GM12878 (cell line): ENCODE measurements at regions not wholly inside any gene's neighbourhood (a gene's known extent, or its start where the extent isn't known, plus 50 kb on each side); places are given as distances from the start of the nearest gene placed in this dataset.

Source experiments
- ATAC-seq: fragments of 200-7000 bp; cut with Tn5 transposase; 3 replicates; pipeline ENCODE4 v1.9.1; 2020; ENCODE audit warnings: mild to moderate bottlenecking, moderate library complexity
- BruUV-seq: library from RNA; stranded (reverse); fragments of 400-500 nt; replicated peaks from 2 replicates; lab custom pipeline; 2021; lab: Mats Ljungman, UMichigan
- CTCF ChIA-PET: fragments of 300-600 bp; sonication (Branson Sonifier 250); formaldehyde crosslinking; extraction: SDS; loops from one replicate; lab custom pipeline; 2021; ENCODE audit warnings: inconsistent platforms; lab: Yijun Ruan, JAX
- POLR2A ChIA-PET: fragments of 350-600 bp; formaldehyde crosslinking; extraction: SDS; loops from one replicate; lab custom pipeline; 2021; ENCODE audit warnings: inconsistent platforms; lab: Charles Lee
- RAD21 ChIA-PET: fragments of 300-600 bp; sonication (Branson Sonifier 250); formaldehyde crosslinking; loops from one replicate; lab custom pipeline; 2023; ENCODE audit warnings: antibody characterized with exemption; ENCODE audit not compliant: unreplicated experiment; lab: Charles Lee
- SMC1A ChIA-PET: fragments of 300-600 bp; sonication (Branson Sonifier 250); formaldehyde crosslinking; loops from one replicate; lab custom pipeline; 2023; ENCODE audit not compliant: unreplicated experiment, uncharacterized antibody; lab: Charles Lee
- DNase-seq: peaks from one replicate; pipeline ENCODE4 v3.0.0-alpha.2; 2011; ENCODE audit warnings: low read depth, low spot score
- FAIRE-seq: peaks from 3 replicates; lab custom pipeline; 2011; peaks lifted over from hg19 to GRCh38; lab: Jason Lieb, UNC
- H2AFZ ChIP-seq: 2 replicates; pipeline ENCODE4 v1.6.0; 2011; ENCODE audit warnings: low read depth, low read length, control low read depth; ENCODE audit not compliant: control insufficient read depth
- H3K27ac ChIP-seq: 2 replicates; pipeline ENCODE4 v1.5.1; 2011; ENCODE audit warnings: control low read depth; ENCODE audit not compliant: control insufficient read depth, insufficient read depth
- H3K27me3 ChIP-seq, 2 experiments: replicated peaks in 1 of 2; 2 replicates each; pipeline versions ENCODE4 v1.6.0 to v1.6.1; 2011; ENCODE audit warnings: low read length in 1 of 2; ENCODE audit not compliant: control insufficient read depth in 2 of 2, insufficient read depth in 2 of 2
- H3K36me3 ChIP-seq, 2 experiments: 2 replicates each; pipeline ENCODE4 v1.5.1; 2011; ENCODE audit warnings: low read length in 1 of 2; ENCODE audit not compliant: control insufficient read depth in 2 of 2, insufficient read depth in 2 of 2
- H3K4me1 ChIP-seq: 2 replicates; pipeline ENCODE4 v1.6.1; 2011; ENCODE audit warnings: mild to moderate bottlenecking, low read length, moderate library complexity, mixed read lengths; ENCODE audit not compliant: control insufficient read depth, insufficient read depth
- H3K4me2 ChIP-seq: 2 replicates; pipeline ENCODE4 v1.6.0; 2011; ENCODE audit warnings: control low read depth; ENCODE audit not compliant: control insufficient read depth, insufficient read depth
- H3K4me3 ChIP-seq: fragments of 200-600 bp; sonication (generic); 2 replicates; pipeline ENCODE4 v1.5.1; 2016
- H3K79me2 ChIP-seq: 2 replicates; pipeline ENCODE4 v1.6.0; 2011; ENCODE audit warnings: low read length; ENCODE audit not compliant: control insufficient read depth, insufficient read depth
- H3K9ac ChIP-seq: 2 replicates; pipeline ENCODE4 v1.8.0; 2011; ENCODE audit warnings: low read length, control low read depth, mixed read lengths; ENCODE audit not compliant: control insufficient read depth, insufficient read depth
- H3K9me3 ChIP-seq: replicated peaks from 3 replicates; pipeline ENCODE4 v1.5.1; 2011; ENCODE audit warnings: mild to moderate bottlenecking, low read length; ENCODE audit not compliant: control insufficient read depth, insufficient read depth
- H4K20me1 ChIP-seq: 2 replicates; pipeline ENCODE4 v1.6.0; 2011; ENCODE audit not compliant: control insufficient read depth, insufficient read depth
- BHLHE40 ChIP-seq, 2 experiments: fragments of 450-650 bp in 1 of 2; IDR thresholded peaks; 2 replicates each; pipeline ENCODE4 v1.6.1; 2011 to 2017; ENCODE audit warnings: low read depth in 2 of 2, borderline replicate concordance in 1 of 2, improper control_type of control experiment in 1 of 2, low read length in 1 of 2, mild to moderate bottlenecking in 1 of 2
- CBFB ChIP-seq: IDR thresholded peaks from 2 replicates; pipeline ENCODE4 v1.6.1; 2016; ENCODE audit warnings: antibody characterized with exemption, low read depth
- EED ChIP-seq: sonication (generic); IDR thresholded peaks from 2 replicates; pipeline ENCODE4 v1.6.1; 2016; ENCODE audit warnings: antibody characterized with exemption, low read depth
- EP300 ChIP-seq, 2 experiments: fragments of 150-350 bp in 1 of 2; IDR thresholded peaks; 2 replicates each; pipeline ENCODE4 v1.6.1; 2011 to 2012; ENCODE audit warnings: low read depth in 2 of 2, low read length in 2 of 2, borderline replicate concordance in 1 of 2, improper control_type of control experiment in 1 of 2, inconsistent platforms in 1 of 2; ENCODE audit not compliant: control insufficient read depth in 1 of 2
- FOXM1 ChIP-seq: IDR thresholded peaks from 2 replicates; pipeline ENCODE4 v1.6.1; 2012; ENCODE audit warnings: low read depth, mild to moderate bottlenecking, inconsistent platforms, low read length, moderate library complexity
- MAX ChIP-seq: IDR thresholded peaks from 2 replicates; pipeline ENCODE4 v1.6.1; 2012; ENCODE audit warnings: low read depth, low read length, improper control_type of control experiment
- MEF2B ChIP-seq: fragments of 450-650 bp; IDR thresholded peaks from 2 replicates; pipeline ENCODE4 v1.6.1; 2018; ENCODE audit warnings: mild to moderate bottlenecking, moderate library complexity; ENCODE audit not compliant: partially characterized antibody, poor library complexity, severe bottlenecking
- NFYB ChIP-seq: IDR thresholded peaks from 2 replicates; pipeline ENCODE4 v1.6.1; 2011; ENCODE audit warnings: low read depth, mild to moderate bottlenecking, low read length, improper control_type of control experiment, moderate library complexity; ENCODE audit not compliant: insufficient read depth
- PAX5 ChIP-seq: IDR thresholded peaks from 2 replicates; pipeline ENCODE4 v1.6.1; 2011; ENCODE audit warnings: low read depth, low read length, borderline replicate concordance
- RBBP5 ChIP-seq: fragments of 200-600 bp; sonication (generic); conservative IDR thresholded peaks from 2 replicates; pipeline ENCODE4 v1.6.1; 2016
- RCOR1 ChIP-seq: conservative IDR thresholded peaks from 2 replicates; pipeline ENCODE4 v1.6.1; 2012; ENCODE audit warnings: low read depth, low read length, improper control_type of control experiment
- TCF12 ChIP-seq: IDR thresholded peaks from 2 replicates; pipeline ENCODE4 v1.6.1; 2011; ENCODE audit warnings: low read depth, mild to moderate bottlenecking, low read length
- TCF7 ChIP-seq: IDR thresholded peaks from 2 replicates; pipeline ENCODE4 v1.6.1; 2014; ENCODE audit warnings: antibody characterized with exemption, borderline replicate concordance
- ZNF274 ChIP-seq: IDR thresholded peaks from one replicate; pipeline ENCODE4 v1.8.0; 2011; ENCODE audit not compliant: insufficient read length, insufficient read depth
- WGBS: methylation state at CpG from one replicate; pipeline ENCODE4 v1.1.6; 2016; ENCODE audit warnings: low lambda C conversion rate; ENCODE audit not compliant: insufficient replicate concordance, insufficient coverage; ENCODE audit errors: missing lambda C conversion rate; 5-methylcytosine and 5-hydroxymethylcytosine counted together
- in situ Hi-C: fragments of 300-500 bp; cut with MboI; formaldehyde crosslinking; loops from 9 replicates; pipeline ENCODE4 v1.14.3; 2018; ENCODE audit warnings: mixed read lengths
- intact Hi-C: fragments of 100-400 bp; cut with micrococcal nuclease; formaldehyde crosslinking; loops from one replicate; pipeline ENCODE4 v1.14.2; 2022; ENCODE audit not compliant: unreplicated experiment
- TF ChIP-seq, protein P1 (sequence below): fragments of 150-350 bp; IDR thresholded peaks from 2 replicates; pipeline ENCODE4 v1.6.1; 2014; ENCODE audit warnings: mild to moderate bottlenecking, low read depth, low read length
- TF ChIP-seq, protein P2 (sequence below): fragments of 450-650 bp; IDR thresholded peaks from 2 replicates; pipeline ENCODE4 v1.6.1; 2017; ENCODE audit warnings: mild to moderate bottlenecking
- TF ChIP-seq, protein P3 (sequence below): fragments of 150-350 bp; IDR thresholded peaks from 2 replicates; pipeline ENCODE4 v1.6.1; 2016; ENCODE audit warnings: low read depth, low read length

DNA sequence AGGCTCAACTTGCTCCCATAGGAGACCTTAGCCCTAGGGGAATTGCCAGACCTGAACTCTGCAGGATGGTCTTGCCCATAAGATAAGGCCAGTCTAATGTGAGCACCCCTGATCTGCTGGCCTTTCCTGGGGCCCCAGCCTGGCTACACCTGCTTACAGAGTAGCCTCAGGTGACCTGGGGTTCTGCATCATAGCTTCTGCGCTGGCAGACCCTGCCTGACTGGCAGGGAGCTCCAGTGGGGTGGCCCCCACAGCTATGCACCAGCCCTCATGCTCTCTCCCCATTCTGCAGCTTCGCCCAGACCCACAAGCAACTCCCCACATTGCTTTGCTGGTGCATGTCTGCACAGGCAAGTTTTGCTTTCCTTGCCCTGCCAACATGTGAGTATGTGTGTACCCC, 371.3 kb upstream of the CLEC14A start (continued):
- TF ChIP-seq, protein P1, sequence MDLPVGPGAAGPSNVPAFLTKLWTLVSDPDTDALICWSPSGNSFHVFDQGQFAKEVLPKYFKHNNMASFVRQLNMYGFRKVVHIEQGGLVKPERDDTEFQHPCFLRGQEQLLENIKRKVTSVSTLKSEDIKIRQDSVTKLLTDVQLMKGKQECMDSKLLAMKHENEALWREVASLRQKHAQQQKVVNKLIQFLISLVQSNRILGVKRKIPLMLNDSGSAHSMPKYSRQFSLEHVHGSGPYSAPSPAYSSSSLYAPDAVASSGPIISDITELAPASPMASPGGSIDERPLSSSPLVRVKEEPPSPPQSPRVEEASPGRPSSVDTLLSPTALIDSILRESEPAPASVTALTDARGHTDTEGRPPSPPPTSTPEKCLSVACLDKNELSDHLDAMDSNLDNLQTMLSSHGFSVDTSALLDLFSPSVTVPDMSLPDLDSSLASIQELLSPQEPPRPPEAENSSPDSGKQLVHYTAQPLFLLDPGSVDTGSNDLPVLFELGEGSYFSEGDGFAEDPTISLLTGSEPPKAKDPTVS: no peak
- no peak for TF ChIP-seq FOXM1
- TF ChIP-seq BHLHE40 (IDR thresholded peaks at IDR 0.05; ENCODE audit: borderline replicate concordance in 1 of 2, low read depth in 2 of 2, low read length in 1 of 2): no peak

GRCh38 chr14:38623661-38624060, 367.8 kb upstream of the CLEC14A start:
- RAD21 ChIA-PET: no interaction called here
- in situ Hi-C loops (no loop called here), intact Hi-C loops (no loop called here)
- H3K27ac ChIP-seq: no peak overlapping the region
- CTCF ChIA-PET: no interaction called here
- POLR2A ChIA-PET: no interaction called here
- no peak overlapping the region for H3K9ac ChIP-seq
- H3K79me2 ChIP-seq: no peaks in the 10 kb centered on the region
- H3K4me2 ChIP-seq: no peak overlapping the region
- H3K4me3 ChIP-seq: no peak overlapping the region
- ATAC-seq (no peak), FAIRE-seq (no peak), DNase-seq (no peak)
- SMC1A ChIA-PET: interaction anchor here (0.7 kb wide), 1 partner anchor 80 kb away, joined by 3 read pairs; no protein-coding TSS in a partner anchor
- no peak overlapping the region for H2AFZ ChIP-seq
- no peaks in the 10 kb centered on the region; the same call in 2 of the 3 replicates for H3K9me3 ChIP-seq
- H3K4me1 ChIP-seq: no peaks in the 10 kb centered on the region
- H4K20me1 ChIP-seq: no peaks in the 10 kb centered on the region
- 0% methylated on average over 2 of the region's 2 CpGs for WGBS
- no peaks in the 10 kb centered on the region for H3K27me3 ChIP-seq
- no TSS peak for BruUV-seq
- no peaks in the 10 kb centered on the region for H3K36me3 ChIP-seq
- no peak for TF ChIP-seq RCOR1
- no peak for TF ChIP-seq EED
- TF ChIP-seq MEF2B: no peak
- TF ChIP-seq TCF12: no peak
- no peak for TF ChIP-seq TCF7
- TF ChIP-seq RBBP5: no peak
- TF ChIP-seq, protein P2, sequence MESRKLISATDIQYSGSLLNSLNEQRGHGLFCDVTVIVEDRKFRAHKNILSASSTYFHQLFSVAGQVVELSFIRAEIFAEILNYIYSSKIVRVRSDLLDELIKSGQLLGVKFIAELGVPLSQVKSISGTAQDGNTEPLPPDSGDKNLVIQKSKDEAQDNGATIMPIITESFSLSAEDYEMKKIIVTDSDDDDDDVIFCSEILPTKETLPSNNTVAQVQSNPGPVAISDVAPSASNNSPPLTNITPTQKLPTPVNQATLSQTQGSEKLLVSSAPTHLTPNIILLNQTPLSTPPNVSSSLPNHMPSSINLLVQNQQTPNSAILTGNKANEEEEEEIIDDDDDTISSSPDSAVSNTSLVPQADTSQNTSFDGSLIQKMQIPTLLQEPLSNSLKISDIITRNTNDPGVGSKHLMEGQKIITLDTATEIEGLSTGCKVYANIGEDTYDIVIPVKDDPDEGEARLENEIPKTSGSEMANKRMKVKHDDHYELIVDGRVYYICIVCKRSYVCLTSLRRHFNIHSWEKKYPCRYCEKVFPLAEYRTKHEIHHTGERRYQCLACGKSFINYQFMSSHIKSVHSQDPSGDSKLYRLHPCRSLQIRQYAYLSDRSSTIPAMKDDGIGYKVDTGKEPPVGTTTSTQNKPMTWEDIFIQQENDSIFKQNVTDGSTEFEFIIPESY: no peak
- TF ChIP-seq, protein P3, sequence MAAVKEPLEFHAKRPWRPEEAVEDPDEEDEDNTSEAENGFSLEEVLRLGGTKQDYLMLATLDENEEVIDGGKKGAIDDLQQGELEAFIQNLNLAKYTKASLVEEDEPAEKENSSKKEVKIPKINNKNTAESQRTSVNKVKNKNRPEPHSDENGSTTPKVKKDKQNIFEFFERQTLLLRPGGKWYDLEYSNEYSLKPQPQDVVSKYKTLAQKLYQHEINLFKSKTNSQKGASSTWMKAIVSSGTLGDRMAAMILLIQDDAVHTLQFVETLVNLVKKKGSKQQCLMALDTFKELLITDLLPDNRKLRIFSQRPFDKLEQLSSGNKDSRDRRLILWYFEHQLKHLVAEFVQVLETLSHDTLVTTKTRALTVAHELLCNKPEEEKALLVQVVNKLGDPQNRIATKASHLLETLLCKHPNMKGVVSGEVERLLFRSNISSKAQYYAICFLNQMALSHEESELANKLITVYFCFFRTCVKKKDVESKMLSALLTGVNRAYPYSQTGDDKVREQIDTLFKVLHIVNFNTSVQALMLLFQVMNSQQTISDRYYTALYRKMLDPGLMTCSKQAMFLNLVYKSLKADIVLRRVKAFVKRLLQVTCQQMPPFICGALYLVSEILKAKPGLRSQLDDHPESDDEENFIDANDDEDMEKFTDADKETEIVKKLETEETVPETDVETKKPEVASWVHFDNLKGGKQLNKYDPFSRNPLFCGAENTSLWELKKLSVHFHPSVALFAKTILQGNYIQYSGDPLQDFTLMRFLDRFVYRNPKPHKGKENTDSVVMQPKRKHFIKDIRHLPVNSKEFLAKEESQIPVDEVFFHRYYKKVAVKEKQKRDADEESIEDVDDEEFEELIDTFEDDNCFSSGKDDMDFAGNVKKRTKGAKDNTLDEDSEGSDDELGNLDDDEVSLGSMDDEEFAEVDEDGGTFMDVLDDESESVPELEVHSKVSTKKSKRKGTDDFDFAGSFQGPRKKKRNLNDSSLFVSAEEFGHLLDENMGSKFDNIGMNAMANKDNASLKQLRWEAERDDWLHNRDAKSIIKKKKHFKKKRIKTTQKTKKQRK: no peak
- TF ChIP-seq FOXM1: no peak
- no peak for TF ChIP-seq EP300 (IDR thresholded peaks at IDR 0.05; ENCODE audit: borderline replicate concordance in 1 of 2, control insufficient read depth in 1 of 2, low read depth in 2 of 2, low read length in 2 of 2)
- TF ChIP-seq NFYB: no peak
- TF ChIP-seq PAX5: no peak
- no peak for TF ChIP-seq CBFB
- TF ChIP-seq ZNF274: no peak
- no peak for TF ChIP-seq MAX
